CD4-positive, alpha-beta T cell (primary cell): ENCODE measurements at regions not wholly inside any gene's neighbourhood (a gene's known extent, or its start where the extent isn't known, plus 50 kb on each side); places are given as distances from the start of the nearest gene placed in this dataset.

Experiments
- ATAC-seq: fragments of 200-7000 bp; cut with Tn5 transposase; one replicate; pipeline ENCODE4 v1.10.0; 2022; ENCODE audit warnings: mild to moderate bottlenecking; ENCODE audit not compliant: poor library complexity
- CTCF ChIA-PET: fragments of 350-600 bp; sonication (Branson Sonifier 250); formaldehyde crosslinking; loops from one replicate; lab custom pipeline; 2021; ENCODE audit warnings: antibody characterized with exemption, inconsistent platforms; lab: Charles Lee
- POLR2A ChIA-PET: fragments of 350-600 bp; sonication (Branson Sonifier 250); formaldehyde crosslinking; loops from one replicate; lab custom pipeline; 2021; ENCODE audit warnings: antibody characterized with exemption, inconsistent platforms; lab: Charles Lee
- DNase-seq, 14 experiments: peaks; one replicate each; pipeline ENCODE4 v3.0.0-alpha.2; 2013 to 2020; ENCODE audit warnings: mixed read lengths in 2 of 14
- H3K27ac ChIP-seq, 2 donors: one replicate each; pipeline versions ENCODE4 v1.5.1 to v1.7.0; 2013; ENCODE audit warnings: low read length in 2 of 2, low read depth in 1 of 2, mild to moderate bottlenecking in 1 of 2
- H3K27me3 ChIP-seq, 2 experiments: 1 replicate in 1 of 2; 2 replicates in 1 of 2; pipeline versions ENCODE4 v1.6.1 to v1.7.0; 2013; ENCODE audit warnings: low read length in 2 of 2, control low read depth in 1 of 2, mild to moderate bottlenecking in 1 of 2, moderate library complexity in 1 of 2; ENCODE audit not compliant: insufficient read depth in 2 of 2, control insufficient read depth in 1 of 2
- H3K36me3 ChIP-seq: one replicate; pipeline ENCODE4 v1.6.1; 2013; ENCODE audit warnings: low read length, control low read depth; ENCODE audit not compliant: insufficient read depth
- H3K4me1 ChIP-seq: one replicate; pipeline ENCODE4 v1.6.1; 2013; ENCODE audit warnings: low read length, control low read depth; ENCODE audit not compliant: insufficient read depth
- H3K4me3 ChIP-seq: one replicate; pipeline ENCODE4 v1.5.1; 2013; ENCODE audit warnings: mild to moderate bottlenecking, low read length, moderate library complexity
- H3K9me3 ChIP-seq, 2 experiments: 1 replicate in 1 of 2; 2 replicates in 1 of 2; pipeline versions ENCODE4 v1.6.1 to v1.7.0; 2013; ENCODE audit warnings: low read length in 2 of 2, mild to moderate bottlenecking in 2 of 2, control low read depth in 1 of 2, moderate library complexity in 1 of 2; ENCODE audit not compliant: control insufficient read depth in 1 of 2, insufficient read depth in 1 of 2
- H3K27ac Mint-ChIP-seq: one replicate; pipeline ENCODE4 v1.8.0; 2020; ENCODE audit warnings: mixed read lengths
- H3K27me3 Mint-ChIP-seq: one replicate; pipeline ENCODE4 v1.8.0; 2021; ENCODE audit warnings: mixed read lengths
- H3K36me3 Mint-ChIP-seq: one replicate; pipeline ENCODE4 v1.8.0; 2021; ENCODE audit warnings: low read depth, mixed read lengths
- H3K4me1 Mint-ChIP-seq: one replicate; pipeline ENCODE4 v1.8.0; 2021; ENCODE audit warnings: low read depth, mixed read lengths
- H3K4me3 Mint-ChIP-seq: one replicate; pipeline ENCODE4 v1.8.0; 2020; ENCODE audit warnings: mild to moderate bottlenecking, mixed read lengths
- H3K9me3 Mint-ChIP-seq: one replicate; pipeline ENCODE4 v1.8.0; 2020; ENCODE audit warnings: mixed read lengths
- CTCF ChIP-seq: fragments of 200-600 bp; IDR thresholded peaks from one replicate; pipeline ENCODE4 v1.8.0; 2022; ENCODE audit warnings: antibody characterized with exemption, mild to moderate bottlenecking
- intact Hi-C, 2 experiments: fragments of 100-400 bp; cut with DNase I in 1 of 2; cut with micrococcal nuclease in 1 of 2; formaldehyde crosslinking; loops; one replicate each; pipeline versions ENCODE4 v1.15.1 to v1.9.0; 2023 to 2025; cut with DNase I, micrococcal nuclease

- H3K4me1 Mint-ChIP-seq = no peaks in the 10 kb centered on the region
- Histone ChIP-seq H3K27ac (no peak overlapping the region), H3K36me3 (no peaks in the 10 kb centered on the region), H3K4me1 (no peaks in the 10 kb centered on the region), H3K9me3 (no peaks in the 10 kb centered on the region), H3K27me3 (no peaks in the 10 kb centered on the region), H3K4me3 (no peak overlapping the region)
- no peaks in the 10 kb centered on the region for H3K9me3 Mint-ChIP-seq
- H3K27me3 Mint-ChIP-seq = peaks cover 19% of the 10 kb centered on the region
- H3K4me3 Mint-ChIP-seq = no peak overlapping the region
- no peaks in the 10 kb centered on the region for H3K36me3 Mint-ChIP-seq
- no peak for TF ChIP-seq CTCF
- no peak overlapping the region for H3K27ac Mint-ChIP-seq
- POLR2A ChIA-PET = no interaction called here
- ATAC-seq (no peak), DNase-seq (no peak)
- CTCF ChIA-PET = no interaction called here
- intact Hi-C loops = no loop called here
These were observed 193.9 kb upstream of the TOPAZ1 start for GRCh38 chr3:44047796-44048195.

GRCh38 chr3:44048196-44048924, 193.3 kb upstream of the TOPAZ1 start:
- no peak overlapping the region for H3K4me3 Mint-ChIP-seq
- H3K9me3 Mint-ChIP-seq = no peaks in the 10 kb centered on the region

GRCh38 chr3:44048949-44049348, 192.7 kb upstream of the TOPAZ1 start:
- POLR2A ChIA-PET = no interaction called here
- peaks cover 0 to 3% of the 10 kb centered on the region in 2 experiments for H3K27me3 ChIP-seq
- Mint-ChIP-seq H3K36me3 (no peaks in the 10 kb centered on the region), H3K27me3 (peaks cover 21% of the 10 kb centered on the region), H3K27ac (no peak overlapping the region), H3K4me3 (no peak overlapping the region), H3K9me3 (no peaks in the 10 kb centered on the region), H3K4me1 (no peaks in the 10 kb centered on the region)
- no peaks in the 10 kb centered on the region for H3K36me3 ChIP-seq
- intact Hi-C loops = no loop called here
- H3K4me1 ChIP-seq = no peaks in the 10 kb centered on the region
- H3K9me3 ChIP-seq = no peaks in the 10 kb centered on the region
- H3K27ac ChIP-seq = no peak overlapping the region
- no peak for DNase-seq
- CTCF ChIA-PET = no interaction called here
- ATAC-seq = no peak
- H3K4me3 ChIP-seq = no peak overlapping the region
- TF ChIP-seq CTCF = no peak

More at GRCh38 chr3:44048196-44048924, 193.3 kb upstream of the TOPAZ1 start:
- H3K27me3 ChIP-seq = peaks cover 0 to under 1% of the 10 kb centered on the region in 2 experiments
- no peaks in the 10 kb centered on the region for H3K36me3 Mint-ChIP-seq
- H3K36me3 ChIP-seq = no peaks in the 10 kb centered on the region
- peaks cover 19% of the 10 kb centered on the region for H3K27me3 Mint-ChIP-seq
- no peaks in the 10 kb centered on the region for H3K4me1 ChIP-seq
- no peaks in the 10 kb centered on the region for H3K4me1 Mint-ChIP-seq
- no peak for DNase-seq
- CTCF ChIA-PET = no interaction called here
- H3K27ac ChIP-seq = no peak overlapping the region
- POLR2A ChIA-PET = no interaction called here
- H3K27ac Mint-ChIP-seq = no peak overlapping the region
- no peak for TF ChIP-seq CTCF
- intact Hi-C loops = no loop called here
- ATAC-seq = no peak
- no peak overlapping the region for H3K4me3 ChIP-seq
- H3K9me3 ChIP-seq = no peaks in the 10 kb centered on the region
